ENCODE measurements at regions not wholly inside any gene's neighbourhood (a gene's known extent, or its start where the extent isn't known, plus 50 kb on each side); places are given as distances from the start of the nearest gene placed in this dataset.

DNA sequence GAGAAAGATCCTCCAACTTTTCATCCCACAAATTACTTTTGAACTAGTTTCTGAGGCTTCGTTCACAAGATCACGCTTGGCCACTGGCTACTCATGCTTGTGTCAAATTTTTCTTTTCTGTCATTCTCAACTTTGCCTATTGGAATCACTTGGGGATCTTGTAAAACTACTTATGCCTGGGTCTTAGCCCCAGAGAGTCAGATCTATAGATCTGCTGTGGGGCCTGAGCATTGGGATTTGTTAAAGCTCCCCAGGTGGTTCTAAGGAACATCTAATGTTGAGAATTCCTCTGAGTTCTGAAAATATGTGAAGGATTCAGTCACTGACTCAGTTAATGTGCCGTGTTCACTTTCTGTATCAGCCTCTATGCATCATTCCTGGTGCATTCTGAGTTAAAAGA, 71.7 kb upstream of the VGLL3 start:
- Histone ChIP-seq H2AFZ (ENCODE audit: control insufficient read depth, low read length) (no peak overlapping the region), H3K9me1 (ENCODE audit: control insufficient read depth, extremely low read depth, insufficient read depth, low read length) (no peaks in the 10 kb centered on the region), H3K9me3 (ENCODE audit: control insufficient read depth, low read depth, low read length) (no peaks in the 10 kb centered on the region), H3K27ac (ENCODE audit: control insufficient read depth, insufficient read depth, low read length) (no peak overlapping the region), H3K4me1 (ENCODE audit: control insufficient read depth, extremely low read depth, insufficient read depth, low read length) (no peaks in the 10 kb centered on the region), H3K36me3 (ENCODE audit: control insufficient read depth in 2 of 2, extremely low read depth in 1 of 2, insufficient read depth in 2 of 2, low read length in 2 of 2) (no peaks in the 10 kb centered on the region), H3K9ac (ENCODE audit: control insufficient read depth, extremely low read depth, insufficient read depth, low read length) (no peak overlapping the region), H4K20me1 (ENCODE audit: control insufficient read depth, extremely low read depth, insufficient read depth, low read length) (no peaks in the 10 kb centered on the region), H3K4me2 (ENCODE audit: control insufficient read depth, extremely low read depth, insufficient read depth, low read depth, low read length) (no peak overlapping the region), H3K4me3 (ENCODE audit: control insufficient read depth in 2 of 3, extremely low read depth in 1 of 3, insufficient read depth in 2 of 3, low read depth in 1 of 3, low read length in 3 of 3) (no peak overlapping the region), H3K79me2 (ENCODE audit: control insufficient read depth, insufficient read depth, low read length) (no peaks in the 10 kb centered on the region), H3K27me3 (ENCODE audit: control insufficient read depth, extremely low read depth, insufficient read depth, low read length) (no peaks in the 10 kb centered on the region)
- DNase-seq (ENCODE audit: low read depth, low spot score) (no peak), FAIRE-seq (no peak)
- dilution Hi-C loops (cut with MboI; ENCODE audit: extremely low pct_ligation_motif_present, low sequenced_read_pairs) = no loop called here
- no peak for TF ChIP-seq EZH2 (IDR thresholded peaks at IDR 0.05; ENCODE audit: low read length)
- TF ChIP-seq, protein P1, sequence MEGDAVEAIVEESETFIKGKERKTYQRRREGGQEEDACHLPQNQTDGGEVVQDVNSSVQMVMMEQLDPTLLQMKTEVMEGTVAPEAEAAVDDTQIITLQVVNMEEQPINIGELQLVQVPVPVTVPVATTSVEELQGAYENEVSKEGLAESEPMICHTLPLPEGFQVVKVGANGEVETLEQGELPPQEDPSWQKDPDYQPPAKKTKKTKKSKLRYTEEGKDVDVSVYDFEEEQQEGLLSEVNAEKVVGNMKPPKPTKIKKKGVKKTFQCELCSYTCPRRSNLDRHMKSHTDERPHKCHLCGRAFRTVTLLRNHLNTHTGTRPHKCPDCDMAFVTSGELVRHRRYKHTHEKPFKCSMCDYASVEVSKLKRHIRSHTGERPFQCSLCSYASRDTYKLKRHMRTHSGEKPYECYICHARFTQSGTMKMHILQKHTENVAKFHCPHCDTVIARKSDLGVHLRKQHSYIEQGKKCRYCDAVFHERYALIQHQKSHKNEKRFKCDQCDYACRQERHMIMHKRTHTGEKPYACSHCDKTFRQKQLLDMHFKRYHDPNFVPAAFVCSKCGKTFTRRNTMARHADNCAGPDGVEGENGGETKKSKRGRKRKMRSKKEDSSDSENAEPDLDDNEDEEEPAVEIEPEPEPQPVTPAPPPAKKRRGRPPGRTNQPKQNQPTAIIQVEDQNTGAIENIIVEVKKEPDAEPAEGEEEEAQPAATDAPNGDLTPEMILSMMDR (optimal IDR thresholded peaks at IDR 0.05 in 1 of 3, IDR thresholded peaks at IDR 0.05 in 1 of 3, conservative IDR thresholded peaks at IDR 0.05 in 1 of 3; ENCODE audit: extremely low read depth in 1 of 3, insufficient read depth in 2 of 3, low read length in 3 of 3) = no peak

GRCh38 chr3:87057474-87057873, 66.5 kb upstream of the VGLL3 start:
- H3K4me2 ChIP-seq (ENCODE audit: control insufficient read depth, extremely low read depth, insufficient read depth, low read depth, low read length) = no peak overlapping the region
- no peaks in the 10 kb centered on the region for H3K9me3 ChIP-seq (ENCODE audit: control insufficient read depth, low read depth, low read length)
- H3K9me1 ChIP-seq (ENCODE audit: control insufficient read depth, extremely low read depth, insufficient read depth, low read length) = no peaks in the 10 kb centered on the region
- no peaks in the 10 kb centered on the region for H3K36me3 ChIP-seq (ENCODE audit: control insufficient read depth in 2 of 2, extremely low read depth in 1 of 2, insufficient read depth in 2 of 2, low read length in 2 of 2)
- FAIRE-seq = no peak
- H3K27me3 ChIP-seq (ENCODE audit: control insufficient read depth, extremely low read depth, insufficient read depth, low read length) = peaks cover 2% of the 10 kb centered on the region
- dilution Hi-C loops (cut with MboI; ENCODE audit: extremely low pct_ligation_motif_present, low sequenced_read_pairs) = no loop called here
- no peak overlapping the region for H3K4me3 ChIP-seq (ENCODE audit: control insufficient read depth in 2 of 3, extremely low read depth in 1 of 3, insufficient read depth in 2 of 3, low read depth in 1 of 3, low read length in 3 of 3)
- H3K9ac ChIP-seq (ENCODE audit: control insufficient read depth, extremely low read depth, insufficient read depth, low read length) = no peak overlapping the region
- no peaks in the 10 kb centered on the region for H4K20me1 ChIP-seq (ENCODE audit: control insufficient read depth, extremely low read depth, insufficient read depth, low read length)
- no peaks in the 10 kb centered on the region for H3K4me1 ChIP-seq (ENCODE audit: control insufficient read depth, extremely low read depth, insufficient read depth, low read length)
- H2AFZ ChIP-seq (ENCODE audit: control insufficient read depth, low read length) = no peak overlapping the region
- H3K79me2 ChIP-seq (ENCODE audit: control insufficient read depth, insufficient read depth, low read length) = no peaks in the 10 kb centered on the region
- no peak overlapping the region for H3K27ac ChIP-seq (ENCODE audit: control insufficient read depth, insufficient read depth, low read length)
- DNase-seq (ENCODE audit: low read depth, low spot score) = no peak
- TF ChIP-seq, protein P1 (optimal IDR thresholded peaks at IDR 0.05 in 1 of 3, IDR thresholded peaks at IDR 0.05 in 1 of 3, conservative IDR thresholded peaks at IDR 0.05 in 1 of 3; ENCODE audit: extremely low read depth in 1 of 3, insufficient read depth in 2 of 3, low read length in 3 of 3) = no peak
- TF ChIP-seq EZH2 (IDR thresholded peaks at IDR 0.05; ENCODE audit: low read length) = no peak
